ENCODE measurements at regions not wholly inside any gene's neighbourhood (a gene's known extent, or its start where the extent isn't known, plus 50 kb on each side); places are given as distances from the start of the nearest gene placed in this dataset.

- TF ChIP-seq AHDC1 (CRISPR knock-in tag; IDR thresholded peaks at IDR 0.05; ENCODE audit: borderline replicate concordance) (peak; percentile 64; the same call in 1 of the 2 replicates), NFYB (CRISPR knock-in tag; IDR thresholded peaks at IDR 0.05) (peak; percentile 35; the same call in 1 of the 2 replicates), ZBTB3 (CRISPR knock-in tag; IDR thresholded peaks at IDR 0.05; ENCODE audit: borderline replicate concordance, low read depth) (no peak), ZKSCAN5 (CRISPR knock-in tag; IDR thresholded peaks at IDR 0.05) (no peak), MEIS2 (CRISPR knock-in tag; IDR thresholded peaks at IDR 0.05) (no peak), GTF3A (CRISPR knock-in tag; conservative IDR thresholded peaks at IDR 0.05) (no peak), CENPX (CRISPR knock-in tag; IDR thresholded peaks at IDR 0.05) (no peak), NFE2L2 (IDR thresholded peaks at IDR 0.05; ENCODE audit: low read length) (peak; percentile 34; the same call in 1 of the 2 replicates), FOXP4 (CRISPR knock-in tag; IDR thresholded peaks at IDR 0.05) (no peak), ELF3 (CRISPR knock-in tag; IDR thresholded peaks at IDR 0.05) (peak; percentile 69), ZBTB39 (CRISPR knock-in tag; IDR thresholded peaks at IDR 0.05) (no peak), HMGA1 (CRISPR knock-in tag; conservative IDR thresholded peaks at IDR 0.05) (no peak), NFIC (IDR thresholded peaks at IDR 0.05; ENCODE audit: low read length) (no peak), KLF6 (CRISPR knock-in tag; IDR thresholded peaks at IDR 0.05) (no peak), CCDC6 (CRISPR knock-in tag; IDR thresholded peaks at IDR 0.05) (no peak), BRD4 (CRISPR knock-in tag; IDR thresholded peaks at IDR 0.05) (no peak), MAX (IDR thresholded peaks at IDR 0.05) (peak; percentile 78; the same call in 1 of the 2 replicates), NR1H2 (CRISPR knock-in tag; IDR thresholded peaks at IDR 0.05; ENCODE audit: borderline replicate concordance, low read depth) (no peak), CBX2 (IDR thresholded peaks at IDR 0.05; ENCODE audit: low read depth, low read length) (no peak), CBX2 (CRISPR knock-in tag; IDR thresholded peaks at IDR 0.05; ENCODE audit: low read depth) (no peak), IRX3 (CRISPR knock-in tag; IDR thresholded peaks at IDR 0.05; ENCODE audit: borderline replicate concordance, low read depth) (no peak)
These were observed 60.4 kb upstream of the COPS8 start (continued) for GRCh38 chr2:237025090-237025865.

All from HepG2 (cell line).